ENCODE measurements at regions not wholly inside any gene's neighbourhood (a gene's known extent, or its start where the extent isn't known, plus 50 kb on each side); places are given as distances from the start of the nearest gene placed in this dataset.

DNA sequence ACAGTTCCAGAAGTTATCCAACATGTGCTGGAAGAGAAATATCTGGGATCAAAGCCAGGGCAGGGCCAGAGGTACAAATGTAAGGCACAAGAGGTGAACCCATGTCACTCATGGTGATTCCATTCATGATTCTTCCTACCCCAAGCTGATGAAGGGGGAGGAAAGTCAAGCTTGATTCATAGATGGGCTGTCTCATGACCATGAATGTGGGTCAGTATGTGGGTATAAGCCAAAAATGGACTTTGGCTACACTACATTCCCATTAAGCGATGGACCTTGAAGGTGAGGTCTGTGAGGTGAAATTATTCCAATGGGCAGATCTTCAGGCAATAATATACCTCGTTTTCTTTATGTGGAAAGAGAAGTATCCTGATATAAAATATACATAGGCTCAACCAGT, 217.1 kb downstream of the BTG1 start:
- DNase-seq (ENCODE audit: low spot score): no peak

DNA sequence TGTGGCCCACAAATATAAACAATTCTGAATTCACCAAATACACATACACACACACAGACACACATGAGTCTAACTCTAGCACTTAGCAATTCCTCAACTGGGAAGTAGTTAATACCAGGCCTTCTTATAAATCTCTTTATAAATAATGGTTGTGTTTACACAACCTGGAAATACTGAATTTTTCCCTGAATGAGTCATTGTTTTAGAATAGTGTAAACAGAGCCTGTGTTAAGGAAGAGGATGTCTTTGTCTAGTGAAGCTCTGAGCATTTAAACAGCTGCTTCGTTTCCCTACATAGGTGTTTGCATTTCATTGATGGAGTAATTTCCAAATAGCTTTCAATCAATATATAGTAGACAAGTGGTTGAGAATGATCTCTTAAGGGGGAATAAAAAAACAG, 218.8 kb downstream of the BTG1 start:
- DNase-seq (ENCODE audit: low spot score): no peak

DNA sequence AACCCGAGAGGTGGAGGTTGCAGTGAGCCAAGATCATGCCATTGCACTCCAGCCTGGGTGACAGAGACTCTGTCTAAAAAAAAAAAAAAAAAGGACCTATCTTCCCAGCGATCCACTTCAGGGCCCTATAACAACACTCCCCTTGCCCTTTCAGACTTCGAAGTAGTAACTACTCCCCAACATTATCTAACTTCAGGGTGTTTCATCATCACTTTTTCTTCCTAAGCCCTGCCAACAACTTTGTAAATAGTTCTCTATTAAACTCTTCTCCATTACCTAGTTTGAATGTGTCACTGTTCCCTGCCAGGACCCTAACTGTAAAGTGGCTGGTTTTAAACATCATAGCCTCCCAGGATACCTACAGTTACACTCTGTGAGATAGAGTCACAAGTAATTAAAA, 220.8 kb downstream of the BTG1 start:
- DNase-seq (ENCODE audit: low spot score): no peak

DNA sequence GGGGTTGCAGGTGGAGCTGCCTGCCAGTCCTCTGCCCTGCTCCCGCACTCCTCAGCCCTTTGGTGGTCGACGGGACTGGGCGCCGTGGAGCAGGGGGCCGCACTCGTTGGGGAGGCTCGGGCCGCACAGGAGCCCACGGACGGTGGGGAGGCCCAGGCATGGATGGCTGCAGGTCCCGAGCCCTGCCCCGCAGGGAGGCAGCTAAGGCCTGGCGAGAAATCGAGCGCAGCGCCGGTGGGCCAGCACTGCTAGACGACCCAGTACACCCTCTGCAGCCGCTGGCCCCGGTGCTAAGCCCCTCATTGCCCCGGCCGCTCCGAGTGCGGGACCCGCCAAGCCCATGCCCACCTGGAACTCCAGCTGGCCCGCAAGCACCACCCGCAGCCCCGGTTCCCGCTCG, 221.8 kb downstream of the BTG1 start:
- no peak for DNase-seq (ENCODE audit: low spot score)

DNA sequence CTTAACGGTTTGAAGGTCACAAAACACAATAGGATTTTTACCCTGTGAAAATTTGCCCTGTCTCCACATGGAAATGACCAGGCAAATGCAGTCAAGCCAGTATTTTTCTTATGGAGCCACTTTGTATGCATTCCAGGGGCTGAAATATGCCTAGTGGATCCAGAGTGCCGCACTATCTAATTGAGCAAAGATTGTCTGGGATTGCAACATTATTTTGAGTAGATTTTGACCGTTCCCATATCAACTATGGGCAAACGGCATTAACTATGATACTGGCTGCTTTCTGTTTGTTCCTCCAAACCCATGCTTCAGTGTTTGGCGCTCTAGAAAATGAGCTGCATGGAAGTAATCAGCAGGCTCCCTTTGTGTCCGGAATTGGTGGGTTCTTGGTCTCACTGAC, 223.0 kb downstream of the BTG1 start:
- no peak for DNase-seq (ENCODE audit: low spot score)

DNA sequence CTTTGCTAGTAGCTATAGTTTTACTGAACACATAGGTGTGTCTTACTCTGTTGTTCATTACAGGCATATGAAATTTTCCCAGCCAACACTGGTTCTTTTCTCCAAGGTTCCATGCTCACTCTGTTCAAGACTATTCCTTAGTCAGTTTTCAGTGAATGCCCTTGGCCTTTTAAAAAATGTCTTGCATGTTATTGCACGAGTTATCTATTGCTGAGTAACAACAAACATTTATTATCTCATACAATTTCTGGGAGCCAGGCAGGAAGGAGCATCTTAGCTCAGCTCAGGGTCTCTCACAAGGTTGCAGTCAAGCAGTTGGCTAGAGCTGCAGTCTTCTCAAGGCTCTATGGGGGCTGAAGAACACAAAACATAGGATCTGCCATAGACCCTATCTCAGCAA, 223.5 kb downstream of the BTG1 start:
- no peak for DNase-seq (ENCODE audit: low spot score)

DNA sequence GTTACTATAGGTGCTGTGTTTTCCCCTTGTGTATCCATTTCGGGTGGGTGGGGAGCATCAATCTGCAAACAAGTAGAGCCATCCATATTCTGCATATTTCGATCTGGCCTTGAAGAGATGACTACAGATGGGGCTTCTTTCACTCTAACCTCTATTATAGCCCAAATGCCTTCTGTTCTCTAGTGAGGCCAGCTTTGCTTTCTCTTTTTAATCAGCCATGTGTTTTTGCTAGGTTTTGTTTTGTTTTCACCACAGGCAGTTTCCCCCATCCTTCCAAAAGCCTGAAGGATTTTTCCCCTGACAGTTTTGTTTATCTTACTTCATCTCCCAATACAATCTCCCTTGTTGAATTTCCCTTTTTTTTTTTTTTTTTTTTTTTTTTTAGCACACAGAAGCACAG, 224.1 kb downstream of the BTG1 start:
- no peak for DNase-seq (ENCODE audit: low spot score)

DNA sequence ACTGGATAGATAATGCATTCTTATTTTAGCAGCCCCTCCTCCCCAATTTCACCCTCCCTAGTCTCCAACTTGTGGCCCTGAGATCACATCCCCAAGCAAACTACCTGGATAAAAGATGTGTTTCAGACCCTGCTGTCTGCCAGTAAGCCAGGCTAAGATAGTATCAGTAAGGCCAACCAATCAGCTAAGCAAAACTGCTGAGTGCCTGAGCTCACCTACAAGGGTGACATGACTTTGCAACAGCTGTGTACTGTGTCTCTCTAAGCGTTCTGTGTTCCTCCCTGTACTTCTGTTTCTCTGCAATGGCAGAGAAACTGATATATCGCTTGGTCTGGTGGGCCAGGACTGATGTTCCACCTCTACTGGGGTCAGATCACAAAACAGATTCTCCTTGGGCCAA, 224.9 kb downstream of the BTG1 start:
- DNase-seq (ENCODE audit: low spot score): no peak

DNA sequence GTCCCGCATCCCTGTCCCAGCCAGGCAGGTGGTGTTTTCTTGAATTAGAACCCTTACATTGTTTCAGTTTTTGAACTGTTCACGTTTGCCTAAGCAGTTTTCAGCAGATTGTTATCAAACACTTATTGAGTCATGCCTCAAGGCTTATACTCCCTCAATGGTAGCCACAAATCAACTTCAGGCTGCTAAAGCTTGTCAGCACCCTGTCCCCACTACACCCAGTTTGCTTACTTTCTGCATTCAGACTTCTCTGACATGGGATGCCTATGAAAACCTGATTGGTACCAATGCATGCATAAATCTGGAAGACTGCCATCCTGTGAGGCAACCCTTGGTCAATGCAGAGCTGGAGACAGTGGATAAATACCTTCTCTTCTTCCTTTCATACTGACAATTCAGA, 225.4 kb downstream of the BTG1 start:
- no peak for DNase-seq (ENCODE audit: low spot score)

DNA sequence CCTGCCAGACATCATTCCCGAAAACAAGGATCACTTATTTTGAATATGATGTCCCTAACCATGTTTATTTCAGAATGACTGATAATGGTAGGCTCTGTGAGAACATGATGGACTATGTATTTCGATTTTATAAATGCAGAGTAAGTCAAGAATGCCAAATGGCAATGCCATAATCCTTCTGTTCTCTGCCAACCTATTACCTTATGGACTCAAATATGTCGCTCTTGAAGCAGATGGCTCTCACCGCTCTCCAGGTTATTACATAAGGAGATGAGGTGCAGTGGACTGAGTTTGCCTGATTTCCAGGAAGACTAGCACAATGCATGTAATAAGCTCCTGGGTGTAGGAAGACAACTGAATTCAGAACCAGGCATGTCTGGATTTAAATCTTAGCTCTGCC, 227.2 kb downstream of the BTG1 start:
- no peak for DNase-seq (ENCODE audit: low spot score)

DNA sequence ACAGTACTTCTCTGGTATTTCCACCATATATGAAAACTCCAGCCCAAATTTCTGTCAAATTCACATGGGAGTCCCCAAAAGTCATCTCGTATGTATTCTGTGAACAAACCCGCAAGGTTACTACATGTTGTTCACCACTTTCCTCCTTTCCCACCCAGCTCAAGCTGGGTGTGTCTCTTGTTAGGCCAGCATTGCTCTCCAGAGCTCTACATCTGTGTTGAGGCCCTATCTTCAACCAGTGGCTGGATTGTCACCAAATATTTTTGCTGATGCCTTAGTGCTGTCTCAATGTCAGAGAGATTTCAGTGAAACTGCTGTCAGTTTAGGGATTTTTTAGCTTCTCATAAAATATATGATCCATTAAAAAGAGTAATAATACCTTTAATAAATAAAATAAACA, 230.9 kb downstream of the BTG1 start:
- DNase-seq (ENCODE audit: low spot score): no peak

DNA sequence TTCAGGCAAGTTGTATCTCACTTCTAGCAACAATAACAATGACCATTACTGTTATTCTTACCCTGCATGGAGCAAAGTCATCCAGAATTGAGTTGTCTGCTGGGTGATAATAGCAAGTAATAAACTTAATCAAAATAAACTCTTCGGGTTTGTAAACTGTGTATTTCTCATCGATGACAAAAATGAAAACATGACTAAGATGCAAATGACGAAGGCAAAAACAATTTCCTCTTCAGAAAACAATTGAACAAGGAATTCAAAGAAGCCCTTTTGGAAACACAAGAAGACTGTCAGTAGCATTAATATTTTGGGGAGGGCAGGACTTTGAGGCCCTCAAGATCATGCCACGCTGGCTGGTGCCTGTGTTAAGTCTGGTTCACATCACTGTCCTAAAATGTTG, 232.0 kb downstream of the BTG1 start:
- DNase-seq (ENCODE audit: low spot score): no peak

DNA sequence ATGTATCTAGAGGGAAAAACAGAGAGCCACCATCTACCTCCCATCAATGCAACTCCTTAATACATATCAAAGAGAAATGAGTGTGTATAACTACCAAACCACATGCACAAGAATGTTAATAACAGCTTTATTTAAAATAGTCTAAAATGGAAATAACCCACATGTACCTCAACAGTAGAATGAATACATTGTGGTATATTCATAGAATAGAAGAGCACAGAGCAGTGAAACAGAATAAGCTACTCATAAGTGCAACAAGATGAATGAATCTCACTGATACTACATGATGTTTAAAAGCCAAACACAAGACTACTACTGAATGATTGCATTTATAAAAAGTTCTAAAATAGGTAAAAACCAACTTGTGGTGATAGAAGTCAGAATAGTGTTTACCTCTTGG, 232.5 kb downstream of the BTG1 start:
- DNase-seq (ENCODE audit: low spot score): no peak

DNA sequence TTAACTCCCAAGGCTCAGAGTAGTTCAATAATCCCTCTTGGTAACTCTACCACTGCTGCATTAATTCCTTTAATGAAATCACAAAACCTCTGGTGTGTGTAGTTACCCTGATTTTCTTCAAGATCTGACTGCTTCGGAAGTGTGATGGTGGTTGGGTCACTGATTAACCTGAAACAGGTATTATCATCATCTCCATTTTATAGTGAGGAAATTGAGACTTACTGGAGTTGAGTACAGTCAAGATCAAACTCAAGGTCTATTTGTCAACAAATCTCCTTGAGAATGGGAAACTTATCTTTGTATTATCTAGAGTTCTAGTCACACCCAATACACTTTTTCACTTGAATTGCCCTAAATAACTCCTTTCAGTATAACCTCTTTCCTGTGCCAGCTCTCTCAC, 233.5 kb downstream of the BTG1 start:
- no peak for DNase-seq (ENCODE audit: low spot score)

DNA sequence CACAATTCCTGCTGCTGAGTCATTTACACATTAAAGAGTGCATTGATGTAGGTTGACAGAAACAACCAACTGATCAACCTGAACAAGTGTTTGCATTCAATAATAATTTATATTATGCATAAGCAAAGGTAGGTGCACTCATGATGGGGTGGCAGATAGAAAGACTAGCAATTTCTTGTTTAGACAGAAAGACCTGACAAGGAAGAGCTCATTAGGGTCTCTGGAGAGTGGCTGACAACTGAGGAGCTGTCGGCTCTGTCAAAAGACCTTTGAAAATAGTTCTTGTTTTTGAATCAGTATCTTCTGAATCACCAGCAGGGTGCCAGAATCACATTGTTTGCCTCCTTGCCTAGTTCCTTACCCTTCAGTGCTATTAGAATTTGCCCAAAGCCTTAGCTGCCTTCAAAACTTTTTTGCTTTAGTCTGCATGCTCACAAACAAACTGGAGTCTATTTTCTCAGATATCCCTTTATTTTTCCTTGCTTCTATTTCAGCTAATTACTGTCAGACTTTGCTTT, 234.7 kb downstream of the BTG1 start:
- no peak for DNase-seq (ENCODE audit: low spot score)

DNA sequence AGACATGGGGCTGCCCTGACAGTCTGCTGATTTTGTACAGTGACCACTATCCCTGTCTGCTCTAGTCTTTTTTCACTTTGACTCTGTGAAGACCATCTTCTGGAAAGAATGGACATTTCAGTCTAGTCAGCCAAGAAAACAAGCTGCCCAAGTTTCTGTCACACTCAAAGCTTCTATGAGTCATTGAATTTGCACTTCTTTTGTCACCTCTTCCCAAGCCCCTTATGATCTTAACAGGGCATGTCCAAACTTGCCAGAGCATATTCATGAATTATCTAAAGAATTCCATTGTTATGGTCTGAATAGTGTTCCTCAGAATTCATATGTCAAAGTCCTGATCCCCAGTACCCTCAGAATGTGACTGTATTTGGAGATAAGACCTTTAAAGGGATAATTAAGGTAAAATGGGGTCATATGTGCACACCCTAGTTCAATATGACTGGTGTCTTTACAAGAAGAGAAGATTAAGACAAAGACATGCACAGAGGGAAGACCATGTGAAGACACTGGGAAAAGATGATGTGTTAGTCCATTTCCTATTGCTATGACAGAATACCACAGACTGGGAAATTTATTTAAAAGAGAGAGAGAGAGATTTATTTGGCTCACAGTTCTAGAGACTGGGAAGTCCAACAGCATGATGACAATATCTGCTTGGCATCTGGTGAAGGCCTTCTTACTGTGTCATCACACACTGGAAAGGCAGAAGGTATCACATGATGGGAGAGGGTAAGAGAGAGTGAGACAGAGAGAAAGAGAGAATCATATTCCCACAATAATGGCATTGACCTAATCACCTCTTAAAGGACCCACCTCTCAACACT, 242.6 kb downstream of the BTG1 start:
- DNase-seq (ENCODE audit: low spot score): no peak

DNA sequence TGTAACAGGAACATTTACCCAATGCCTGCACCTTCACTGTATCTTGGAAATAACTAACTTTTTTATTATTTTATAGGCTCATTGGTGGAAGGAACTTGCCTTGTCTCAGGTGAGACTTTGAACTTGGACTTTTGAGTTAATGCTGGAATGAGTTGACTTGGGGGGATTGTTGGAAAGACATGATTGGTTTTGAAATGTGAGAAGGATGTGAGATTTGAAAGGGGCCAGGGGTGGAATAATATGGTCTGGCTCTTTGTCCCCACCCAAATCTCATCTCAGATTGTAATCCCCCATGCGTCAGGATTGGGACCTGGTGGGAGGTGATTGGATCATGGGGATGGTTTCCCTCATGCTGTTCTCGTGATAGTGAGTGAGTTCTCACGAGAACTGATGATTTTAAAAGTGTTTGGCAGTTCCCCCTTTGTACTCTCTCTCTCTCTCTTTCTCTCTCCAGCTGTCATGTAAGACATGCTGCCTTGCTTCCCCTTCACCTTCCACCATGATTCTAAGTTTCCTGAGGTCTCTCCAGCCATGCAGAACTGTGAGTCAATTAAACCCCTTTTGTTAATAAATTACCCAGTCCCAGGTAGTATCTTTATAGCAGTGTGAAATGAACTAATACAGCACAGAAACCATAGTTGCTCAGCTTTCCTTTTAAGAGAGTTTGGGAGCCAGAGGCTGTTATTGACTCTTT, 244.1 kb downstream of the BTG1 start:
- no peak for DNase-seq (ENCODE audit: low spot score)

DNA sequence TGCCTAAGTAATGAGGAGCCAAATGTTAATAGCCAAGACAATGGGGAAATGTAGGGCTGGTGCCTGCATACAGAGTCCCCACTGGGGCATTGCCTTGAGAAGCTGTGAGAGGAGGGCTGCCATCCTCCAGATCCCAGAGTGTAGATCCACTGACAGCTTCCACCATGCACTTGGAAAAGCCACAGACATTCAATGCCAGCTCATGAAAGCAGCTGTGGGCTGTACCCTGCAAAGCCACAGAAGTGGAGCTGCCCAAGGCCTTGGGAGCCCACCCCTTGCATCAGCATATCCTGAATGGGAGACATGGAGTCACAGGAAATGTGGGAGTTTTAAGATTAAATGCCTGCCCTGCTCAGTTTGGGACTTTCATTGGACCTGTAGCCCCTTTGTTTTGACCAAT, 244.7 kb downstream of the BTG1 start:
- DNase-seq (ENCODE audit: low spot score): no peak

DNA sequence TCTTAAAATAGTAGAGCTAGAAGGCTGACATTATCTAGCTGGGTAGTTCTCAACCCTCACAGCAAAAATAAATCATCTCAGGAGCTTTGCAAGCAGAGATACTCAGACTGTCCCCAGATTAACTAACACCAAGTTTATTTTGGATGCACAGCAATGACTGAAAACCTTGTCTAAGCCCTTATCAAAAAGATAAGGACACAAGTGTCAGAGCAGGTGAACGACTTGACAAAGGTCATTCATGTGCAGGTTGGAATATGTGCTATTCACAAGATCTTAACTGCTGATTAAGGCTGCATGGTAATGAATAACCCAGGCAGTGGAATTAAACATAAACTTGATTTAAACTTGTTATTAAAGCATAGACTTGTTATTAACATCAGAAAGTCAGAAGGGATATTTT, 246.6 kb downstream of the BTG1 start:
- DNase-seq (ENCODE audit: low spot score): no peak

DNA sequence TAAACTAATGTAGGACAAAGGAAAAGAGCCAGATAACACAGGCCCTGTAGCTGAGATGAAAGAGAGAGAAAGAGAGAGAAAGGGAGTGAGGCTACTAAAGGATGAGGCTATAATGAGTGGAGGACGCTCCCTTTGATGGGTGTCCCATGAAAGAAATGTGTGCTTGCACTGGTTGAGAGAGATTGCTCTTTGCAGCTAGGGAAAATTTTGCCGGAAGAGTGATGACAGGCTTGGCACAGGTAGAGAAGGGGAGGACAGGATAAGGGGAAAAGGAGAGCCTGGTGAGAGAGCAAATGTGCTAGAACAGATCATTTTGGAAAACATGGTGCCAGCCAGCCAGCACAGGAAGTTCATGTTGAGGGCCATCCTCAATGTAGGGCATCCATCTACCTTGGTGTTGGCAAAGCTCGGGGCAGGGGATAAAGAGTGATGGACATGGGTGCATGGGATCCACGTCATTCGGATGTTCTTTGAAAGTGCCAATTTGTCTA, 248.6 kb downstream of the BTG1 start:
- DNase-seq (ENCODE audit: low spot score): no peak

DNA sequence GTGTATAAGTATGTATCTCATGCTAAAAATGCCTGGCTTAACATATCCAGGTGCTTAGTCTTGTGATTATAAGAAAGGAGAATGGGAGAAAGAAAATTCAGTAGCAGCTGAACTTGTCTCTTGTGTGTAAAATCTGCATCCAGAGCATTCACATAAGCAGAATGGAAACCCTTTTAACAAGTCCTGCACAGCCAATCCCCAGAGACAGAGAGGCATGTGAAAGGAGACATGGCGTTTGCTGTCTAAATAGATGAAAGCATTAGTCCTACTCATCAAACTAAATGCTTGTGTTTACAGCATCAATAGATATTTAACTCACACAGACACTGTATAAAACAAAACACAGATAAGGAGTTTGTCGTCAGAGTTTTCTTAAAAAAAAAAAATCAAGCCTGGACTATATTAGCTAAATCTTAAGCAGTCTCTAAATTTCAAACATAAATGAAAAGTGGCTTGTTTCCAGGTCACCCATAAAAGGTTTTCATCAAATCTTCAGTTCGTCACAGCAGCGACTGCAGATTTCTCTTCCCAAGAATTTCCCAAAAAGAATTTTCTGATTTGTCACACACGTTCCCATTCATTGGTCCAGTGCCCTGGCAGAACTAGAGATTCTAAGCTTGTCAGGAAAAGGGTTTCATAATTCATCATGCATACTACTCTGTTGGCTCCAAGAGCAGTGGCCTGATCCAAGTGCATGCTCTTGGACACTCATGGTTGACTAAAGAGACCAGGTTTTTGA, 249.2 kb downstream of the BTG1 start:
- DNase-seq (ENCODE audit: low spot score): no peak

DNA sequence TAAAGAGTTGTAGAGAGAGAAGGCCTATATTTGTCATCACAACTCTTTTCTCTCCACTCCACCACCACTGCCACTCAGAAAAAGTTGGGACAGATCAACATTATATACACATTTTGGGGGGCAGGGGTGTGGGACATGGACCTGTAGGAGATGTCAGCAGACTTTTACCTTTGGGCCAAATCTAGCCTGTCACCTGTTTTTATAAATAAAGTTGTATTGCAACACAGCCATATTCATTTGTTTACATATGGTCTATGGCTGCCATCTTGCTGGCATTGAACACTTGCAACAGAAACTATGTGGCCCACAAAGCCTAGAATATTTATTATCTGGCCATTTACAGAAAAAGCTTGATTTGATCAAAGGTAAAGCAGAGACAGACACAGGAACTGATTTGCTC, 250.7 kb downstream of the BTG1 start:
- no peak for DNase-seq (ENCODE audit: low spot score)

All from mesenteric fat pad (tissue), 1 donor.